Right renal cortex interstitium (tissue), 3 donors: ENCODE measurements at regions not wholly inside any gene's neighbourhood (a gene's known extent, or its start where the extent isn't known, plus 50 kb on each side); places are given as distances from the start of the nearest gene placed in this dataset.
A peak's percentile ranks its signal among the peaks of the same experiment; 100 is the strongest.
"Not testable (repeated sequence)": the region's sequence is repeated elsewhere in the genome, so short reads cannot be mapped to it uniquely, and the experiment has no call there.

Experiments
- DNase-seq, 3 donors: peaks; one replicate each; pipeline ENCODE4 v3.0.0-alpha.2; 2013; ENCODE audit warnings: low read depth in 3 of 3, low spot score in 2 of 3

GRCh38 chr13:63446329-63446728 is 2030.7 kb upstream of the PCDH20 start:
- DNase-seq = no peak

- DNase-seq = not testable (repeated sequence)
Measured at GRCh38 chr13:63444225-63444624, 2028.6 kb upstream of the PCDH20 start.

GRCh38 chr13:63438951-63439350 is 2023.3 kb upstream of the PCDH20 start:
- no peak for DNase-seq

- no peak for DNase-seq
Measured at GRCh38 chr13:63436325-63436668, 2020.6 kb upstream of the PCDH20 start.

- DNase-seq = no peak
Measured at GRCh38 chr13:63435667-63436324, 2020.1 kb upstream of the PCDH20 start.

GRCh38 chr13:63433546-63434150 is 2018.0 kb upstream of the PCDH20 start:
- DNase-seq = no peak

- no peak for DNase-seq
Measured at GRCh38 chr13:63427170-63427569, 2011.5 kb upstream of the PCDH20 start.

- no peak for DNase-seq
Measured at GRCh38 chr13:63425131-63425530, 2009.5 kb upstream of the PCDH20 start.

GRCh38 chr13:63421123-63421522 is 2005.5 kb upstream of the PCDH20 start:
- DNase-seq = no peak

GRCh38 chr13:63420685-63421084 is 2005.0 kb upstream of the PCDH20 start:
- DNase-seq = no peak

- DNase-seq = no peak
Measured at GRCh38 chr13:63414247-63414646, 1998.6 kb upstream of the PCDH20 start.

- no peak for DNase-seq
Measured at GRCh38 chr13:63409791-63410351, 1994.2 kb upstream of the PCDH20 start.

GRCh38 chr13:63408331-63409189 is 1992.9 kb upstream of the PCDH20 start:
- DNase-seq = peak in 1 of 3 donors; percentile 10

GRCh38 chr13:63403733-63404132 is 1988.1 kb upstream of the PCDH20 start:
- DNase-seq = no peak

GRCh38 chr13:63396746-63397145 is 1981.1 kb upstream of the PCDH20 start:
- no peak for DNase-seq

GRCh38 chr13:63393112-63393511 is 1977.5 kb upstream of the PCDH20 start:
- DNase-seq = no peak

GRCh38 chr13:63389756-63390155 is 1974.1 kb upstream of the PCDH20 start:
- no peak for DNase-seq

GRCh38 chr13:63381078-63381859 is 1965.6 kb upstream of the PCDH20 start:
- no peak for DNase-seq

GRCh38 chr13:63377986-63378385 is 1962.3 kb upstream of the PCDH20 start:
- DNase-seq = no peak

GRCh38 chr13:63370101-63370500 is 1954.5 kb upstream of the PCDH20 start:
- DNase-seq = no peak
